ENCODE measurements at regions not wholly inside any gene's neighbourhood (a gene's known extent, or its start where the extent isn't known, plus 50 kb on each side); places are given as distances from the start of the nearest gene placed in this dataset.
"Not testable (repeated sequence)": the region's sequence is repeated elsewhere in the genome, so short reads cannot be mapped to it uniquely, and the experiment has no call there.

GRCh38 chr5:25448646-25449045 is 803.9 kb upstream of the CDH10 start:
- no peak for DNase-seq

- DNase-seq, result no peak
These were observed 803.4 kb upstream of the CDH10 start for GRCh38 chr5:25448190-25448621.

DNA sequence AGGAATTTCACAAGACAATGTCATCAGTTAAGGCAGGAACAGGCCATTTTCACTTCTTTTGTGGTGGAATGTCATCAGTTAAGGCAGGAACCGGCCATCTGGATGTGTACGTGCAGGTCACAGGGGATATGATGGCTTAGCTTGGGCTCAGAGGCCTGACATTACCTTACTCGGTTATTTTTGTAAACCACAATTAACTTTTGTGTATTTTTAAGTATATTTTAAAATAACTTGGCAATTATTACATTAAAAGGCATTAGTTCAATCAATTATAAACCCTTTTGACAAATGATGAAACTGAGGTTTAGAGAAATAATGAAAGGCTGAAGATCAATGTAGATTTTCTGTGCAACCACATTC is 801.3 kb upstream of the CDH10 start:
- not testable (repeated sequence) for DNase-seq

- DNase-seq, result not testable (repeated sequence)
These were observed 800.7 kb upstream of the CDH10 start for GRCh38 chr5:25445381-25446060.

DNA sequence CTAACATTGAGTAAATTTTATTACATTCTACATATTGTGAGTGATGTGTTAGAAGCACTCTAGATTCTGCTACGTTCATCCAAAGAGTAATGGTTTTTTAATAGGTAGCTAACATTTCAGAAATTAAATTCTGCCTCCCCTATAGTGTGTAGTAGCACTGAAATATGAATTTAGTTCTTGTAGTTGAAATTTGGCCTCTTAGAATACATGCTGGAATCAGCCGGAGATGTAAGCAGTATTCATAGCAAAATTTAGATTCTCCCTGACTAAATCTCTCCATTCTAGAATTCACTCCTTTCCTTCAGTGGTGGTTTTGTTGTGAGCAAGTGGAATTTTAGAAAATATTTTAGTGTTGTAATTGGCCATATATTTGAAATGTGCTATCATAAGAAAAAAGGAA is 799.9 kb upstream of the CDH10 start:
- no peak for DNase-seq

DNA sequence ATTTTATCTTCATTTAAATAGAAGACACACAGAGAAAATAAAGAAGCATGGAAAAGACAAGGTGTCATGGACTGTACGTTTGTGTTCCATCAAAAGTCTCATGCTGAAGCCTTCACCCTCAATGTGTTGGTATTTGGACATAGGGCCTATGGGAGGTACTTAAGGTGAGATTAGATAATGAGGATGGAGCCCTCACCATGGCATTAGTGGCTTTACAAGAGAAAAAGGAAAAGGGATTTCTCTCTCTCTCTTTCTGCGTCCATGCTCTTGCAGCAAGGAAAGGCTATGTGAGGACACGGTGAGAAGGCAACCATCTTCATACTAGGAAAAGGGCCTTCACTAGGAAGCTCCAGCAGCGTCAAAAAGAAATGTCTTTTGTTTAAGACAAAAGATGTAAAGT is 797.0 kb upstream of the CDH10 start:
- DNase-seq, result no peak

GRCh38 chr5:25439025-25439424 is 794.2 kb upstream of the CDH10 start:
- DNase-seq, result no peak

DNA sequence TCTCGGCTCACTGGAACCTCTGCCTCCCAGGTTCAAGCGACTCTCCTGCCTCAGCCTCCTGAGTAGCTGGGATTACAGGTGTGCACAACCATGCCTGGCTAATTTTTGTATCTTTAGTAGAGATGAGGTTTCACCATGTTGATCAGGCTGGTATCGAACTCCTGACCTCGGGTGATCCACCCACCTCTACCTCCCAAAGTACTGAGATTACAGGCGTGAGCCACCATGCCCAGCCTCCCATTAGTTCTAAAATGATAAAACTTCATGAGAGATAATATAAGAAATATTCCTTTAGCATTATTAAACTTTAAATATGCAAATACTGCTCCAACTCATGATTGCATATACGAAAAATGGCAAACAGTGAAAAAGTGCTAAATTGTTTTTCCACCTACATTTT is 793.6 kb upstream of the CDH10 start:
- DNase-seq, result not testable (repeated sequence)

DNA sequence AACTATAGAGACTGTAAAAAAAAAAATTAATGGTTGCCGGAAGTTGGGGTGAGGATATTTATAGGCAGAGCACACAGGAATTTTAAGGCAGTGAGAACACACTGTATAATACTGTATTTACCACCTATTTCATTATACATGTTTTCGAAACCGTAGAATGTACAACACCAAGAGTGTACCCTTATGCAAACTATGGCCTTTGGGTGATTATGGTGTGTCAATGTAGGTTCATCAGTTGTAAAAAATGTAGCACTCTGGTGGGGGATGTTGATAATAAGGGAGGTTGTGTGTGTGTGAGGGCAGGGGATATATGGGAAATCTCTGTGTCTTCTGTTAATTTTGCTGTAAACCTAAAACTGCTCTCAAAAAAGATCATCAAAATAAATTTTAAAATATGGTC is 791.7 kb upstream of the CDH10 start:
- DNase-seq, result no peak

GRCh38 chr5:25435882-25436281 is 791.1 kb upstream of the CDH10 start:
- no peak for DNase-seq

- DNase-seq, result no peak
These were observed 782.5 kb upstream of the CDH10 start for GRCh38 chr5:25427240-25427639.

DNA sequence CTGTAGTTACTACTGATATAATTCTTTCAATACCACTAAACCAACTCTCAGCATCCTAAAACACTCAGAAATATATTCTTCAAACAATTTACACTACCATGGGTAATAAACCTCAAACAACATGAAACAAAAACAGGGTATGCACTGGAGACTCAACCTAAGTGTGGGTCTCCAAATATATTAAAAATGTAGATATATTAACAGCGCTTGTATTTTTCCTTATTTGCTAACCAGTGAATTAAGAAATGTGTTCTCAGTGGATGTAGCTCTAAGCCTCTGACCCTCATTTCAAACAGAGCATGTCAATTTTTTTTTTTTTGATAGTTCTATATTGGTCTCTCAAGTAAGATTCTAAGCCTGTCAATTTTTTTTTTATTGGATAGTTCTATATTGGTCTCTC is 778.5 kb upstream of the CDH10 start:
- no peak for DNase-seq

DNA sequence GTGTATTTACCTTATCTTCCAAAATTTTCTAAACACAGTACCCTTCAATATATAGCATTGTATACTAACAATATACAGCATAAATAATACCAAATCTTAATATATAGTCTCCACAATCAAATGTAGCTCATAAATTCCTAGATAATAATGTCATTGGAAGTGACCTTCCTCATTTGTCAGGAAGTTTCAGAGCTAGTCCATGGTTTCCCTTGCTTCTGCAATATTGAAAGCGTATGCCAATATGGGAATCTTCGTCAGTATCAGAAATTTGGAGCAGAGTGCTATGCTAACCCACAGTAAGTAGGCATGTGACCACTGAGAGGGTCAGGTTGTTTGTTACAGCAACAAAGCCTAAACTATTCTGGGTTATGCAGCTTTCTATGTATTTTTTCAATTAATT is 774.9 kb upstream of the CDH10 start:
- DNase-seq, result no peak

GRCh38 chr5:25418978-25419377 is 774.2 kb upstream of the CDH10 start:
- no peak for DNase-seq

DNA sequence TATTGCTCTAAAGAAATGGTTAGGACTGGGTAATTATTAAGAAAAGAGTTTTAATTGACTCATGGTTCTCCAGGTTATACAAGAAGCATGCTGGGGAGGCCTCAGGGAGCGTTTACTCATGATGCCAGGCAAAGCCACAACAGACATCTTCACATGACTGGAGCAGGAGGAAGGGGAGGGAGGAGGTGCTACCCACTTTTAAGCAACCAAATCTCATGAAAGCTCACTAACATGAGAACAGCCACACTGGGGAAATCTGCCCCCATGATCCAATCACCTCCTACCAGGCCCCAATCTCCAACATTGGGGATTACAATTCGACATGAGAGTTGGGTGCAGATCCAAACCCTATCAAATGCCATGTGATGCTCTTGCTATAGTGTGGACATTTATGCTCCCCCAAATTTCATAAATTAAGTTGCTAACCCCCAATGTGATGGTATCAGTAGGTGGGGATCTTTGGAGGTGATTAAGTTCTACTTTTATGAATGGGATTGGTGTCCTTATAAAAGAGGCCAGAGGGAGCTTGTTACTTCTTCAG is 773.6 kb upstream of the CDH10 start:
- no peak for DNase-seq

- no peak for DNase-seq
These were observed 772.2 kb upstream of the CDH10 start for GRCh38 chr5:25416960-25417359.

DNA sequence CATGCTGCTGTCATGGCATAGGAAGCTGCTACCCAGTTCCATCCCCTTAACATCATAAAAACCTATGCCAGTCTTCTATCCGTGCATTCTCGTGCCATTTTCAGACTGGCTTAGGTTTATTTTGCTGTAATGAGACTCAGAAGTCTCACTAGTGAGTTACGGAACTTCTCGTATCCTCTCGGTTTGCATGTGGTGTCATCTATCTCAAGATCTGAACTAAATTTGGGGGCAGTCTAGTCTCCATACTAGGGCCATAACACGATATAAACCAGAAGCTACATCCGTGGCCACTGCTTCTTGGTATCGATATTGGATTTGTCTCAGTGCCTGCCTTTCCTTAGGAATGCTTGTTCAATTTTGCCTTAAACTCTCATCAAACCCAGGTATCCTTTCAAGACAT is 771.2 kb upstream of the CDH10 start:
- no peak for DNase-seq

DNA sequence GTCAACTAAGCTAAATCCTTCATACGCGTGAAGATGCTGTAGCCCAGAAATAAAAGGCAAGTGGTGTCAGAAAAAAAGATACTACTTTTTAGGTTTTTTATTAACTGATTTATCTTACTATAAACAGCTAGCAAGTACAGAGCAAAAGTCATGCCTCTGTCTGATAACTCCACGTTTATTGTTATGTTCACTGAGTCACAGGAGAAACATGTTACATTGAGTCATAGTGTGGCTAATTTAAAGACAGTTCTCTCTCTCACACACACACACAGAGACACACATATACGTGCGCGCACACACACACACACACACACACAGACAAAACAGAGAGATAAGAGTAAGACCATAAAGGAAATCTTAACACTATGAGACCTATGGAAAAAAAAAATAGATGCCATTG is 770.0 kb upstream of the CDH10 start:
- DNase-seq, result no peak

DNA sequence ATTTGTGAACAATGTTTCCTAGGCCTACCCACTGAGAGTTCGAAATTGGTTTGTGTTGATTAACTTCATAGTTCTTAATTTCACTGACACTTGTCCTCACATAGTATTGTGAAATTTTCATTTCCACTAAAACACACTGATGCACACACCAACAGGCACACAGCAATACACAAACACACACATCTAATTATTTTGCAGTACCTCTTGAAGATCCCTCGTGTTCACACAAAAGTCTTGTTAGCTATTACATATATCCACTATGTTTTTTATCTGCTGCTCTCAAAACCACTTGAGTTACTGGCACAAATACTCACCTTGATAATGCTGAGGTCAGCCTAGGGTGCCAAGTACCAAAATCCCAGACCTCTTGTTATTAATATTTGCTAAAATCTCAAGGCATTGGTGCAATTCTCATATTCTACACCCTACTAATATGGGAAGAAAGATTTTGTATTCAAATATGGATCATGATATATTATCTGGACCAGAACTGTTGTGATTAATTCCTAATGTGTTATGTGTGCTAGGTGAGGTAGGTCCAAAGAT is 767.4 kb upstream of the CDH10 start:
- DNase-seq, result no peak

DNA sequence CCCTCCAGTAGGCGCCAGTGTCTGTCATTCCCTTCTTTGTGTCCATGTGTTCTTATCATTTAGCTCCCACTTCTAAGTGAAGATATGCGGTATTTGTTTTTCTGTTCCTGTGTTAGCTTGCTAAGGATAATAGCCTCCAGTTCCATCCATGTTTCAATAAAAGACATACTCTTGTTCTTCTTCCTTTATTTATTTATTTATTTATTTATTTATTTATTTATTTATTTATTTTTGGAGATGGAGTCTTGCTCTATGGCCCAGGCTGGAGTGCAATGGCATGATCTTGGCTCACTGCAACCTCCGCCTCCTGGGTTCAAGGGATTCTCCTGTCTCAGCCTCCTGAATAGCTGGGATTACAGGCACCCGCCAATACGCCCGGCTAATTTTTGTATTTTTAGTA is 762.6 kb upstream of the CDH10 start:
- not testable (repeated sequence) for DNase-seq

GRCh38 chr5:25405850-25406249 is 761.1 kb upstream of the CDH10 start:
- DNase-seq, result no peak

DNA sequence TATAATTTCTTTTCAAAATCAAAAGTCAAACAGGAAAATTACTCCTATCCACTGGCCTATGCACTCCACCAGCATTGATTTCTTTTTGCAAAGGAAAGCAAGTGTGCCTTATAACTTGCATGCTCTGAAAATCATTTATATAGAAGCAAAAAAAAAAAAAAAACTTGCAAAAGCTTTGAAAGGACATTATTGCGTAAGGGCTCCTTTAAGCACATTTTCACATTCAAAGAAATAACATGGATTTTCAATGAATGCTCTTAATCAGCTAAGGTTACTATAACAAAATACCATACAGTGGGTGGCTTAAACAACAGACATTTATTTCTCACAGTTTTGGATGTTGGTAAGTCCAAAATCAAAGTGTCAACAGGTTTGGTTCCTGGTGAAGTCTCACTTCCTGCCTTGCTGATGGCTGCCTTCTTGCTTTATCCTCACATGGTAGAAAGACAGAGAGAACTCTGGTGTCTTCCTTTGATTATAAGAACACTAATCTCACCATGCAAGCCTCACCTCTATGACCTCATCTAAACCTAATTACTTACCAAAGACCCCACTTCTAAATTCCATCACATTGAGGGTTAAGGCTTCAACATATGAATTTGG is 755.2 kb upstream of the CDH10 start:
- DNase-seq, result no peak

- DNase-seq, result no peak
These were observed 749.2 kb upstream of the CDH10 start for GRCh38 chr5:25393957-25394356.

DNA sequence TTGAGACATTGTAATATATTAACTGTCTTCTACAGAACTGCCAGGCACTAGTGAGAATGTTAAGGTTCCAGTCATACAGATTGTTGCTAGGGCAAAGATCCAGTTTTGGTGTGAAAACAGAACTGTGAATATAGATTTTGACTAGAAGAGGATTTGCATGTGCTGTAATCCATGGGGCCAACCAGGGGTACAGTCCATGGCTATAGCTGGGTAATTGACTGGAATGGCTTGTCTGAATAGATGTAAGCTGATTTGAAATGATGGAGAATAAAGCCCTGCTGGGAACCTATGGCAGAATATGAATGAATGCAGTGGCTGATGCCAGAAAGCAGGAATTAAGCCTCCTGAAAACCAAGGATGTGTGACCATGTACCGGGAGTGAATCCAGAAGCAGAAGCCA is 748.5 kb upstream of the CDH10 start:
- DNase-seq, result no peak

DNA sequence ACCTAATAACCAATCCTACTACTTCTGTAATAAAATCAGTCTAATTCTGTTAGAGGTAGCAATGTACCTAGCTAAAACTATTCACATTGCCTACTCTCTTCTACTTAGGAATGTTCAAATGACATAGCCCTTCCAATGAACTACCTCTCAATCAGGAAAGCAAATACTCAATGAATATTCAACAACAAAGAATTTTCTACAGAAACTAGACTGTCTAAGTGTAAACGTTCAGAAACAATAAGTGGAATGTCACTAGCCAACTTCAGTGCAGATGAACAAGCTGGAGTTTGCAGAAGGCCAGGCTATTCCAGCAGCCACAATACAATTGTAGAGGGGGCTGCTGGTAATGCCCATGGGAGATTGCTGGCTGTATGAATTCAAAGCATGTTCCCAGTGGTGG is 743.2 kb upstream of the CDH10 start:
- no peak for DNase-seq
